ENCODE measurements at regions not wholly inside any gene's neighbourhood (a gene's known extent, or its start where the extent isn't known, plus 50 kb on each side); places are given as distances from the start of the nearest gene placed in this dataset.
A peak's percentile ranks its signal among the peaks of the same experiment; 100 is the strongest.

GRCh38 chr2:22525681-22526080 lies 859.3 kb upstream of the KLHL29 start:
- TF ChIP-seq TAF1 (IDR thresholded peaks at IDR 0.05; ENCODE audit: borderline replicate concordance, insufficient read depth, low read length): no peak
- no peak for TF ChIP-seq REST (IDR thresholded peaks at IDR 0.05; ENCODE audit: insufficient read depth in 1 of 2, low read depth in 2 of 2, low read length in 2 of 2)
- no peak for TF ChIP-seq FOXP2 (optimal IDR thresholded peaks at IDR 0.05; ENCODE audit: borderline replicate concordance, extremely low read depth, extremely low read length, insufficient read depth)
- no peak for TF ChIP-seq POLR2AphosphoS5 (IDR thresholded peaks at IDR 0.05; ENCODE audit: low read depth, low read length)
- no peak for TF ChIP-seq SIN3A (IDR thresholded peaks at IDR 0.05; ENCODE audit: borderline replicate concordance, insufficient read depth, low read length)

- TF ChIP-seq POLR2AphosphoS5 (IDR thresholded peaks at IDR 0.05; ENCODE audit: low read depth, low read length) (no peak), REST (IDR thresholded peaks at IDR 0.05; ENCODE audit: insufficient read depth in 1 of 2, low read depth in 2 of 2, low read length in 2 of 2) (no peak), SIN3A (IDR thresholded peaks at IDR 0.05; ENCODE audit: borderline replicate concordance, insufficient read depth, low read length) (no peak), TAF1 (IDR thresholded peaks at IDR 0.05; ENCODE audit: borderline replicate concordance, insufficient read depth, low read length) (no peak)
These were observed 854.8 kb upstream of the KLHL29 start for GRCh38 chr2:22530131-22530530.

- TF ChIP-seq REST (IDR thresholded peaks at IDR 0.05; ENCODE audit: insufficient read depth in 1 of 2, low read depth in 2 of 2, low read length in 2 of 2) (no peak), SIN3A (IDR thresholded peaks at IDR 0.05; ENCODE audit: borderline replicate concordance, insufficient read depth, low read length) (no peak), POLR2AphosphoS5 (IDR thresholded peaks at IDR 0.05; ENCODE audit: low read depth, low read length) (no peak), FOXP2 (optimal IDR thresholded peaks at IDR 0.05; ENCODE audit: borderline replicate concordance, extremely low read depth, extremely low read length, insufficient read depth) (no peak)
These were observed 848.8 kb upstream of the KLHL29 start for GRCh38 chr2:22536133-22536532.

GRCh38 chr2:22554453-22554852 lies 830.5 kb upstream of the KLHL29 start:
- TF ChIP-seq TAF1 (IDR thresholded peaks at IDR 0.05; ENCODE audit: borderline replicate concordance, insufficient read depth, low read length) (no peak), SIN3A (IDR thresholded peaks at IDR 0.05; ENCODE audit: borderline replicate concordance, insufficient read depth, low read length) (no peak)

- TF ChIP-seq POLR2AphosphoS5 (IDR thresholded peaks at IDR 0.05; ENCODE audit: low read depth, low read length) (peak; percentile 44; the same call in 1 of the 2 replicates), FOXP2 (optimal IDR thresholded peaks at IDR 0.05; ENCODE audit: borderline replicate concordance, extremely low read depth, extremely low read length, insufficient read depth) (no peak)
These were observed 827.6 kb upstream of the KLHL29 start for GRCh38 chr2:22557406-22557805.

- no peak for TF ChIP-seq FOXP2 (optimal IDR thresholded peaks at IDR 0.05; ENCODE audit: borderline replicate concordance, extremely low read depth, extremely low read length, insufficient read depth)
- TF ChIP-seq TAF1 (IDR thresholded peaks at IDR 0.05; ENCODE audit: borderline replicate concordance, insufficient read depth, low read length): no peak
- no peak for TF ChIP-seq POLR2AphosphoS5 (IDR thresholded peaks at IDR 0.05; ENCODE audit: low read depth, low read length)
These were observed 825.0 kb upstream of the KLHL29 start for GRCh38 chr2:22560021-22560420.

- no peak for TF ChIP-seq TAF1 (IDR thresholded peaks at IDR 0.05; ENCODE audit: borderline replicate concordance, insufficient read depth, low read length)
- TF ChIP-seq SIN3A (IDR thresholded peaks at IDR 0.05; ENCODE audit: borderline replicate concordance, insufficient read depth, low read length): no peak
- no peak for TF ChIP-seq FOXP2 (optimal IDR thresholded peaks at IDR 0.05; ENCODE audit: borderline replicate concordance, extremely low read depth, extremely low read length, insufficient read depth)
- no peak for TF ChIP-seq POLR2AphosphoS5 (IDR thresholded peaks at IDR 0.05; ENCODE audit: low read depth, low read length)
- no peak for TF ChIP-seq REST (IDR thresholded peaks at IDR 0.05; ENCODE audit: insufficient read depth in 1 of 2, low read depth in 2 of 2, low read length in 2 of 2)
These were observed 805.6 kb upstream of the KLHL29 start for GRCh38 chr2:22579341-22579740.

Measured in PFSK-1 (cell line).